PC-3 (cell line): ENCODE measurements at regions not wholly inside any gene's neighbourhood (a gene's known extent, or its start where the extent isn't known, plus 50 kb on each side); places are given as distances from the start of the nearest gene placed in this dataset.

Source experiments
- ATAC-seq: fragments of 200-7000 bp; cut with Tn5 transposase; 2 replicates; pipeline ENCODE4 v1.9.1; 2020; ENCODE audit warnings: mild to moderate bottlenecking, moderate library complexity
- BruUV-seq: library from RNA; stranded (reverse); fragments of 400-500 nt; replicated peaks from 2 replicates; lab custom pipeline; 2021; lab: Mats Ljungman, UMichigan
- CTCF ChIA-PET: fragments of 300-600 bp; sonication (Branson Sonifier 250); formaldehyde crosslinking; loops from one replicate; lab custom pipeline; 2022; ENCODE audit warnings: antibody characterized with exemption; lab: Charles Lee
- POLR2A ChIA-PET: fragments of 300-600 bp; sonication (Branson Sonifier 250); formaldehyde crosslinking; loops from one replicate; lab custom pipeline; 2022; ENCODE audit warnings: antibody characterized with exemption; ENCODE audit not compliant: unreplicated experiment; lab: Charles Lee
- DNase-seq: peaks from one replicate; pipeline ENCODE4 v3.0.0-alpha.2; 2015
- H2AFZ ChIP-seq: fragments of 300-600 bp; sonication (generic); 2 replicates; pipeline ENCODE4 v1.6.0; 2016; ENCODE audit warnings: antibody characterized with exemption, low read length
- H3F3A ChIP-seq: fragments of 300-600 bp; sonication (generic); one replicate; pipeline ENCODE4 v1.6.0; 2017; ENCODE audit warnings: antibody characterized with exemption, low read length, control low read depth, mild to moderate bottlenecking; ENCODE audit not compliant: unreplicated experiment
- H3K27ac ChIP-seq: fragments of 300-600 bp; sonication (generic); 2 replicates; pipeline ENCODE4 v1.5.1; 2016; ENCODE audit warnings: mild to moderate bottlenecking, low read length
- H3K27me3 ChIP-seq: fragments of 300-600 bp; sonication (generic); 2 replicates; pipeline ENCODE4 v1.6.1; 2016; ENCODE audit warnings: low read length, mixed read lengths
- H3K36me3 ChIP-seq: fragments of 300-600 bp; sonication (generic); 2 replicates; pipeline ENCODE4 v1.6.1; 2016; ENCODE audit warnings: low read depth, mixed run types, low read length, mixed read lengths
- H3K4me1 ChIP-seq: fragments of 300-600 bp; sonication (generic); 2 replicates; pipeline ENCODE4 v1.5.1; 2016; ENCODE audit warnings: low read length; ENCODE audit not compliant: insufficient read depth
- H3K4me2 ChIP-seq: fragments of 300-600 bp; sonication (generic); 2 replicates; pipeline ENCODE4 v1.6.0; 2016; ENCODE audit warnings: low read length
- H3K4me3 ChIP-seq: fragments of 300-600 bp; sonication (generic); 2 replicates; pipeline ENCODE4 v1.5.1; 2016; ENCODE audit warnings: mild to moderate bottlenecking, low read length, mixed read lengths
- H3K79me2 ChIP-seq: fragments of 300-600 bp; sonication (generic); 2 replicates; pipeline ENCODE4 v1.6.1; 2017; ENCODE audit warnings: low read length, mixed read lengths
- H3K9ac ChIP-seq: fragments of 300-600 bp; sonication (generic); 2 replicates; pipeline ENCODE4 v1.6.0; 2016; ENCODE audit warnings: mild to moderate bottlenecking, low read length
- H3K9me2 ChIP-seq: fragments of 300-600 bp; sonication (generic); replicated peaks from 2 replicates; pipeline ENCODE4 v1.6.1; 2016; ENCODE audit warnings: mixed run types, low read length, mixed read lengths
- H3K9me3 ChIP-seq: fragments of 300-600 bp; sonication (generic); 2 replicates; pipeline ENCODE4 v1.6.1; 2016; ENCODE audit warnings: low read length, mixed read lengths
- H4K20me1 ChIP-seq: fragments of 300-600 bp; sonication (generic); 2 replicates; pipeline ENCODE4 v1.6.1; 2016; ENCODE audit warnings: low read length, mixed read lengths
- EZH2 ChIP-seq: fragments of 300-600 bp; sonication (generic); IDR thresholded peaks from one replicate; pipeline ENCODE4 v1.6.1; 2017; ENCODE audit warnings: antibody characterized with exemption, mild to moderate bottlenecking, low read length; ENCODE audit not compliant: unreplicated experiment
- EZH2phosphoT487 ChIP-seq: fragments of 300-600 bp; sonication (generic); IDR thresholded peaks from 2 replicates; pipeline ENCODE4 v1.6.1; 2018; ENCODE audit warnings: mild to moderate bottlenecking, antibody characterized with exemption, low read length, borderline replicate concordance
- intact Hi-C: fragments of 100-400 bp; cut with micrococcal nuclease; formaldehyde crosslinking; loops from 2 replicates; pipeline ENCODE4 v1.9.0; 2023
- TF ChIP-seq, protein P1 (sequence below): fragments of 300-600 bp; sonication (generic); conservative IDR thresholded peaks from 2 replicates; pipeline ENCODE4 v1.5.1; 2017; ENCODE audit warnings: antibody characterized with exemption, low read depth, mild to moderate bottlenecking, low read length

DNA sequence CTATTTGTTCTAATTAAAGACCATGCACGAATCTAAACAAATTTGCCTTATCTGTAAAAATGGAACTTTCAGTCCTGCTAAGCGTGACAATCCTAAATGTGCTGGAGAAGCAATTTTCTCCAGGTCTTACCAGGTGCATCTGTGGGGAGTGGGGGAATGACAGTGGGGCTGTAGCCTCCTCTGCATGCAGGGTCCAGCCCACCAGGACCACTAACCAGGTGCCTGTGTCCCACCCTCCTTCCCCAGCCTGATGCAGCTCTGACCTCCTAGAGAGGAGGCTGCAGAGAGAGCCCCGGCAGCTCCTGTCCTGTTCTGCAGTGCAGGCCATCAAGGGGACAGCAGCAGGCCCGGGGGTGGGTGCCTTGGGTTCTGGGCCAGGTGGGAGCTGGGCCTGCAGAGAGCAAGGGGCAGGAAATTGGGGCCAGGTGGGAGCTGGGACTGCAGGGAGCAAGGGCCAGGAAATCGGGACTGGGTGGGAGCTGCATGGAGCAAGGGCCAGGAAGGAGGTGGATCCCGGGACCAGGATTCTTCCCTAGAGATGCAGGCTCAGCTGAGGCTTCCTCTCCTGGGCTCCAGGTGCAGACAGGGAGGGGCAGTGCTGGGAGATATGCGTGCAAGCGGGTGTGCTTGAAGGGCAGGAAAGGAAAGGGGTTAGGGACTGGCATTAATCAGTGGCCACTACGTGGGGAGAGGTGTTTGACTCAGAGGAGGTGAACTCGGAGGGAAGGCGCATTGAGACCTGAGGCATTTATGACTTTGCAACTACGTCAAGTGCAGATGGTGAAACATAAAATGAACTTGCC, 185.3 kb downstream of the ANKRD30B start:
- TF ChIP-seq EZH2phosphoT487: no peak
- TF ChIP-seq, protein P1, sequence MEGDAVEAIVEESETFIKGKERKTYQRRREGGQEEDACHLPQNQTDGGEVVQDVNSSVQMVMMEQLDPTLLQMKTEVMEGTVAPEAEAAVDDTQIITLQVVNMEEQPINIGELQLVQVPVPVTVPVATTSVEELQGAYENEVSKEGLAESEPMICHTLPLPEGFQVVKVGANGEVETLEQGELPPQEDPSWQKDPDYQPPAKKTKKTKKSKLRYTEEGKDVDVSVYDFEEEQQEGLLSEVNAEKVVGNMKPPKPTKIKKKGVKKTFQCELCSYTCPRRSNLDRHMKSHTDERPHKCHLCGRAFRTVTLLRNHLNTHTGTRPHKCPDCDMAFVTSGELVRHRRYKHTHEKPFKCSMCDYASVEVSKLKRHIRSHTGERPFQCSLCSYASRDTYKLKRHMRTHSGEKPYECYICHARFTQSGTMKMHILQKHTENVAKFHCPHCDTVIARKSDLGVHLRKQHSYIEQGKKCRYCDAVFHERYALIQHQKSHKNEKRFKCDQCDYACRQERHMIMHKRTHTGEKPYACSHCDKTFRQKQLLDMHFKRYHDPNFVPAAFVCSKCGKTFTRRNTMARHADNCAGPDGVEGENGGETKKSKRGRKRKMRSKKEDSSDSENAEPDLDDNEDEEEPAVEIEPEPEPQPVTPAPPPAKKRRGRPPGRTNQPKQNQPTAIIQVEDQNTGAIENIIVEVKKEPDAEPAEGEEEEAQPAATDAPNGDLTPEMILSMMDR: no peak
- TF ChIP-seq EZH2: no peak
- CTCF ChIA-PET: no interaction called here
- no peaks in the 10 kb centered on the region for H3K9me3 ChIP-seq
- no peak overlapping the region for H3K4me3 ChIP-seq
- POLR2A ChIA-PET: no interaction called here
- no peak overlapping the region for H3K9ac ChIP-seq
- no peaks in the 10 kb centered on the region for H4K20me1 ChIP-seq
- H2AFZ ChIP-seq: no peak overlapping the region
- DNase-seq (no peak), ATAC-seq (no peak)
- H3K36me3 ChIP-seq: no peaks in the 10 kb centered on the region
- H3K27me3 ChIP-seq: no peaks in the 10 kb centered on the region
- H3K27ac ChIP-seq: no peak overlapping the region
- no peaks in the 10 kb centered on the region for H3K9me2 ChIP-seq
- BruUV-seq: no TSS peak
- intact Hi-C loops: no loop called here
- no peaks in the 10 kb centered on the region for H3K79me2 ChIP-seq
- H3K4me1 ChIP-seq: peaks cover 18% of the 10 kb centered on the region
- no peaks in the 10 kb centered on the region for H3F3A ChIP-seq
- H3K4me2 ChIP-seq: no peak overlapping the region

DNA sequence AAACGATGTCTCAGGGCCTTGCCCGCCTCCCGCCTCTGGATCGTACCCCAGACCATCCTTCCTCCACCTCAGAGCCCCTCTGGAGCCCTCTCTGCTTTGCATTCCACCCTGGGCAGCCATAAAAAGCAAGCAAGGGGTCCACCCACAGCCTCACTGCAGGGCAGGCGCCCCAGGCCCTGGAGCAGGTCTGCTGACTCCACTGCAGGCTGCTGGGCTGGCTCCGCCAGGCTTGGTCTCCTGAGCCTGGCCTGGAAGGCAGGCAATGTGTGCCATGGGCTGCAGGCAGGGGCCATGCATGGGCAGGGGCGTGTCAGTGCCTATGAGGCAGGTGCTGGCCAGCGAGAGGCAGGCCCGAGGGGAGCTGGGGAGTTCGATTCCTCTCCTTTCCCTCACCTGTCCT, 186.0 kb downstream of the ANKRD30B start:
- Histone ChIP-seq H3K27ac (no peak overlapping the region), H3K27me3 (no peaks in the 10 kb centered on the region), H3K4me2 (no peak overlapping the region), H4K20me1 (no peaks in the 10 kb centered on the region), H3K9ac (no peak overlapping the region), H2AFZ (no peak overlapping the region), H3K9me3 (no peaks in the 10 kb centered on the region), H3K4me1 (peaks cover 13% of the 10 kb centered on the region), H3K9me2 (no peaks in the 10 kb centered on the region), H3K79me2 (no peaks in the 10 kb centered on the region), H3F3A (no peaks in the 10 kb centered on the region), H3K4me3 (no peak overlapping the region), H3K36me3 (no peaks in the 10 kb centered on the region)
- ChIA-PET CTCF (no interaction called here), POLR2A (no interaction called here)
- no peak for ATAC-seq
- intact Hi-C loops: no loop called here
- no peak for DNase-seq
- no TSS peak for BruUV-seq
- TF ChIP-seq EZH2 (no peak), EZH2phosphoT487 (no peak)
- TF ChIP-seq, protein P1: no peak

DNA sequence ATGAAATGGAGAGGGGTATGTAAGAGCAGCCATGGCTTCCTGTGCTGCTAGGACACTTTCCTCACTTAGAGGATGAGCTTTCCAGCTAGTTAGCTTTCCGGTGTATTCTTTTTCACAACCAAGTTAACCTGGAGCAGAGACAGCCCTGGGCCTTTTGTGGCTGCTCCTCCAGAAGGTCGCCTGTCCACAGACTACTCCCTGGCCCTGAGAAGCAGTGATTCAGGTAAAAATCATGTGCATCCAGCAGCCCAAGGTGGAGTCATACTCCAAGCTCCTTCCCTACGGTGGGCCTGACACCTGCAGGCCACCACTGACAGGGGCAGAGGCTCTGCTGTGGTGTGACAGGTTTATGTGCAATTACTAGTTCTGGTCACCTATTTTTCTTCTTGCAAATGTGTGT, 187.2 kb downstream of the ANKRD30B start:
- POLR2A ChIA-PET: interaction anchor here (0.6 kb wide), 1 partner anchor 13 kb away, joined by 4 read pairs; no protein-coding TSS in a partner anchor
- Histone ChIP-seq H3K27ac (no peak overlapping the region), H3K4me1 (peaks cover 13% of the 10 kb centered on the region), H3K9me2 (no peaks in the 10 kb centered on the region), H3K9me3 (no peaks in the 10 kb centered on the region), H3K4me3 (no peak overlapping the region), H3F3A (no peaks in the 10 kb centered on the region), H3K4me2 (no peak overlapping the region), H3K36me3 (no peaks in the 10 kb centered on the region), H4K20me1 (no peaks in the 10 kb centered on the region), H2AFZ (peak overlapping the region; percentile 37; the same call in 1 of the 2 replicates), H3K27me3 (no peaks in the 10 kb centered on the region), H3K79me2 (no peaks in the 10 kb centered on the region), H3K9ac (no peak overlapping the region)
- intact Hi-C loops: no loop called here
- no peak for TF ChIP-seq EZH2phosphoT487
- TF ChIP-seq, protein P1: no peak
- no peak for TF ChIP-seq EZH2
- ATAC-seq: peak; percentile 65
- no TSS peak for BruUV-seq
- DNase-seq: peak; percentile 47
- CTCF ChIA-PET: no interaction called here
